HG02588 (cell line): ENCODE measurements at regions not wholly inside any gene's neighbourhood (a gene's known extent, or its start where the extent isn't known, plus 50 kb on each side); places are given as distances from the start of the nearest gene placed in this dataset.
"Not testable (repeated sequence)": the region's sequence is repeated elsewhere in the genome, so short reads cannot be mapped to it uniquely, and the experiment has no call there.

Source experiments
- ATAC-seq: cut with Tn5 transposase; IDR thresholded peaks from one replicate; pipeline ENCODE4 v1.9.1; 2021; ENCODE audit warnings: mild to moderate bottlenecking, moderate library complexity; ENCODE audit not compliant: unreplicated experiment

- no peak for ATAC-seq
These were observed 150.5 kb upstream of the ELL2 start for GRCh38 chr5:96112123-96112670.

- ATAC-seq: no peak
These were observed 149.6 kb upstream of the ELL2 start for GRCh38 chr5:96111080-96111756.

- no peak for ATAC-seq
These were observed 148.6 kb upstream of the ELL2 start for GRCh38 chr5:96110300-96110699.

GRCh38 chr5:96108629-96109028, 147.0 kb upstream of the ELL2 start:
- ATAC-seq: not testable (repeated sequence)

GRCh38 chr5:96103829-96104228, 142.2 kb upstream of the ELL2 start:
- not testable (repeated sequence) for ATAC-seq

GRCh38 chr5:96101358-96102089, 139.9 kb upstream of the ELL2 start:
- ATAC-seq: no peak

GRCh38 chr5:96097488-96097887, 135.8 kb upstream of the ELL2 start:
- ATAC-seq: not testable (repeated sequence)

GRCh38 chr5:96096724-96097123, 135.1 kb upstream of the ELL2 start:
- no peak for ATAC-seq

- ATAC-seq: no peak
These were observed 133.3 kb upstream of the ELL2 start for GRCh38 chr5:96094904-96095303.

GRCh38 chr5:96093890-96094381, 132.3 kb upstream of the ELL2 start:
- no peak for ATAC-seq

- ATAC-seq: no peak
These were observed 131.7 kb upstream of the ELL2 start for GRCh38 chr5:96093340-96093739.

- no peak for ATAC-seq
These were observed 130.2 kb upstream of the ELL2 start for GRCh38 chr5:96091874-96092273.

GRCh38 chr5:96090215-96090614, 128.6 kb upstream of the ELL2 start:
- ATAC-seq: no peak

- no peak for ATAC-seq
These were observed 127.3 kb upstream of the ELL2 start for GRCh38 chr5:96088706-96089498.

- no peak for ATAC-seq
These were observed 126.3 kb upstream of the ELL2 start for GRCh38 chr5:96087939-96088338.

- ATAC-seq: no peak
These were observed 123.3 kb upstream of the ELL2 start for GRCh38 chr5:96084874-96085506.

- ATAC-seq: no peak
These were observed 121.8 kb upstream of the ELL2 start for GRCh38 chr5:96083361-96083881.

GRCh38 chr5:96081276-96081858, 119.7 kb upstream of the ELL2 start:
- no peak for ATAC-seq

GRCh38 chr5:96080557-96080956, 118.9 kb upstream of the ELL2 start:
- no peak for ATAC-seq

GRCh38 chr5:96079962-96080361, 118.3 kb upstream of the ELL2 start:
- no peak for ATAC-seq
